H9 (cell line): ENCODE measurements at regions not wholly inside any gene's neighbourhood (a gene's known extent, or its start where the extent isn't known, plus 50 kb on each side); places are given as distances from the start of the nearest gene placed in this dataset.

Experiments used
- DNase-seq: peaks from one replicate; pipeline ENCODE4 v3.0.0-alpha.2; 2017
- H2AFZ ChIP-seq: one replicate; pipeline ENCODE4 v1.6.1; 2013; ENCODE audit warnings: mild to moderate bottlenecking, low read length, control low read depth, moderate library complexity
- H2AK5ac ChIP-seq: 2 replicates; pipeline ENCODE4 v1.6.1; 2013; ENCODE audit warnings: low read length, control low read depth, mixed read lengths; ENCODE audit not compliant: insufficient read length
- H2BK120ac ChIP-seq: one replicate; pipeline ENCODE4 v1.6.1; 2013; ENCODE audit warnings: low read depth, mild to moderate bottlenecking, low read length, control low read depth, inconsistent platforms; ENCODE audit not compliant: poor library complexity, severe bottlenecking
- H2BK12ac ChIP-seq: 2 replicates; pipeline ENCODE4 v1.6.1; 2013; ENCODE audit warnings: low read length, control low read depth, mixed read lengths, low read depth; ENCODE audit not compliant: insufficient read length
- H2BK15ac ChIP-seq: 2 replicates; pipeline ENCODE4 v1.6.1; 2013; ENCODE audit warnings: low read depth, low read length, control low read depth
- H2BK20ac ChIP-seq: one replicate; pipeline ENCODE4 v1.6.1; 2013; ENCODE audit warnings: low read depth, mild to moderate bottlenecking, low read length, control low read depth, inconsistent platforms; ENCODE audit not compliant: poor library complexity, severe bottlenecking
- H2BK5ac ChIP-seq: 2 replicates; pipeline ENCODE4 v1.6.1; 2013; ENCODE audit warnings: low read length, control low read depth, mixed read lengths; ENCODE audit not compliant: insufficient read length
- H3K14ac ChIP-seq: 2 replicates; pipeline ENCODE4 v1.6.1; 2013; ENCODE audit warnings: low read length, control low read depth; ENCODE audit not compliant: insufficient read depth
- H3K18ac ChIP-seq: 2 replicates; pipeline ENCODE4 v1.6.1; 2013; ENCODE audit warnings: low read depth, mild to moderate bottlenecking, mixed read lengths, low read length, control low read depth; ENCODE audit not compliant: insufficient read length
- H3K23ac ChIP-seq: 2 replicates; pipeline ENCODE4 v1.6.1; 2013; ENCODE audit warnings: low read length, control low read depth, mixed read lengths, low read depth; ENCODE audit not compliant: insufficient read length
- H3K23me2 ChIP-seq: 2 replicates; pipeline ENCODE4 v1.6.1; 2013; ENCODE audit warnings: low read depth, mild to moderate bottlenecking, mixed read lengths, low read length, control low read depth; ENCODE audit not compliant: insufficient read length, poor library complexity, severe bottlenecking
- H3K27ac ChIP-seq: 2 replicates; pipeline ENCODE4 v1.5.1; 2013; ENCODE audit warnings: low read length, control low read depth, mixed read lengths, low read depth; ENCODE audit not compliant: insufficient read length
- H3K27me3 ChIP-seq: 2 replicates; pipeline ENCODE4 v1.6.1; 2013; ENCODE audit warnings: low read length, control low read depth, inconsistent platforms; ENCODE audit not compliant: insufficient read depth
- H3K4ac ChIP-seq: 2 replicates; pipeline ENCODE4 v1.6.1; 2013; ENCODE audit warnings: low read depth, mild to moderate bottlenecking, control low read depth, inconsistent platforms, low read length, moderate library complexity
- H3K4me1 ChIP-seq: 2 replicates; pipeline ENCODE4 v1.6.1; 2013; ENCODE audit warnings: low read length, control low read depth, inconsistent platforms; ENCODE audit not compliant: insufficient read depth
- H3K4me2 ChIP-seq: 2 replicates; pipeline ENCODE4 v1.6.1; 2013; ENCODE audit warnings: low read length, control low read depth, mixed read lengths; ENCODE audit not compliant: insufficient read length, insufficient read depth
- H3K56ac ChIP-seq: 2 replicates; pipeline ENCODE4 v1.6.1; 2013; ENCODE audit warnings: low read depth, mild to moderate bottlenecking, mixed read lengths, low read length, control low read depth; ENCODE audit not compliant: insufficient read length
- H3K79me1 ChIP-seq: 2 replicates; pipeline ENCODE4 v1.6.1; 2013; ENCODE audit warnings: low read depth, mild to moderate bottlenecking, moderate library complexity, low read length, control low read depth, inconsistent platforms; ENCODE audit not compliant: insufficient read depth, poor library complexity, severe bottlenecking
- H3K79me2 ChIP-seq: 2 replicates; pipeline ENCODE4 v1.6.1; 2013; ENCODE audit warnings: low read length, control low read depth, inconsistent platforms; ENCODE audit not compliant: insufficient read depth
- H3K9ac ChIP-seq: 2 replicates; pipeline ENCODE4 v1.6.1; 2013; ENCODE audit warnings: low read length, control low read depth, mixed read lengths; ENCODE audit not compliant: insufficient read length; ENCODE audit errors: extremely low read depth
- H3K9me3 ChIP-seq: one replicate; pipeline ENCODE4 v1.6.1; 2013; ENCODE audit warnings: low read depth, low read length, inconsistent platforms; ENCODE audit not compliant: control insufficient read depth
- H3T11ph ChIP-seq: one replicate; pipeline ENCODE4 v1.6.1; 2013; ENCODE audit warnings: mild to moderate bottlenecking, low read length, control low read depth, inconsistent platforms
- H4K20me1 ChIP-seq: one replicate; pipeline ENCODE4 v1.6.1; 2013; ENCODE audit not compliant: control insufficient read depth, insufficient read length, insufficient read depth
- H4K5ac ChIP-seq: 2 replicates; pipeline ENCODE4 v1.6.1; 2013; ENCODE audit warnings: low read depth, mild to moderate bottlenecking, mixed read lengths, low read length, control low read depth; ENCODE audit not compliant: insufficient read length
- H4K8ac ChIP-seq: replicated peaks from 2 replicates; pipeline ENCODE4 v1.6.1; 2013; ENCODE audit warnings: low read length, control low read depth, mixed read lengths, low read depth; ENCODE audit not compliant: insufficient read length
- H4K91ac ChIP-seq: 2 replicates; pipeline ENCODE4 v1.6.1; 2013; ENCODE audit warnings: low read depth, mild to moderate bottlenecking, moderate library complexity, mixed read lengths, low read length, control low read depth; ENCODE audit not compliant: insufficient read length
- H3K27ac Mint-ChIP-seq, 3 experiments: 2 replicates in 2 of 3; 3 replicates in 1 of 3; pipeline ENCODE4 v1.8.0; 2020 to 2021; ENCODE audit warnings: mixed read lengths in 3 of 3, mild to moderate bottlenecking in 1 of 3, moderate library complexity in 1 of 3
- H3K27me3 Mint-ChIP-seq: 2 replicates; pipeline ENCODE4 v1.8.0; 2021; ENCODE audit warnings: low read depth, mild to moderate bottlenecking, moderate library complexity, mixed read lengths
- H3K36me3 Mint-ChIP-seq, 3 experiments: 2 replicates in 2 of 3; 3 replicates in 1 of 3; pipeline ENCODE4 v1.8.0; 2020 to 2021; ENCODE audit warnings: low read depth in 3 of 3, mixed read lengths in 3 of 3; ENCODE audit not compliant: insufficient read depth in 1 of 3
- H3K4me1 Mint-ChIP-seq, 2 experiments: 2 replicates each; pipeline ENCODE4 v1.8.0; 2020; ENCODE audit warnings: mixed read lengths in 2 of 2
- H3K4me3 Mint-ChIP-seq, 2 experiments: 2 replicates in 1 of 2; 3 replicates in 1 of 2; pipeline ENCODE4 v1.8.0; 2020 to 2021; ENCODE audit warnings: mild to moderate bottlenecking in 2 of 2, mixed read lengths in 2 of 2, moderate library complexity in 1 of 2
- H3K9me3 Mint-ChIP-seq, 2 experiments: 2 replicates in 1 of 2; 3 replicates in 1 of 2; pipeline ENCODE4 v1.8.0; 2020; ENCODE audit warnings: mild to moderate bottlenecking in 2 of 2, mixed read lengths in 2 of 2, moderate library complexity in 1 of 2
- CTCF ChIP-seq: fragments of 200-600 bp; sonication (generic); conservative IDR thresholded peaks from 3 replicates; pipeline ENCODE4 v1.8.0; 2021; ENCODE audit warnings: antibody characterized with exemption, mild to moderate bottlenecking
- WGBS: extraction: QIAGEN DNeasy Blood & Tissue Kit; methylation state at CpG from one replicate; pipeline ENCODE4 v1.1.7; 2013; ENCODE audit warnings: missing lambda C conversion rate, low lambda C conversion rate, mixed read lengths; ENCODE audit not compliant: insufficient read length; ENCODE audit errors: extremely low coverage; 5-methylcytosine and 5-hydroxymethylcytosine counted together

- Histone ChIP-seq H2AK5ac (no peak overlapping the region), H3K18ac (no peak overlapping the region), H2BK15ac (no peak overlapping the region), H3K4me1 (no peaks in the 10 kb centered on the region), H4K8ac (no peak overlapping the region), H3K27ac (no peak overlapping the region), H3K14ac (no peak overlapping the region), H3K23ac (no peak overlapping the region), H4K5ac (no peak overlapping the region), H2AFZ (no peak overlapping the region), H3K79me1 (no peaks in the 10 kb centered on the region), H3T11ph (no peak overlapping the region), H2BK12ac (no peak overlapping the region), H3K9ac (no peak overlapping the region), H3K4me2 (no peak overlapping the region), H3K4ac (no peak overlapping the region), H4K20me1 (no peaks in the 10 kb centered on the region), H3K27me3 (no peaks in the 10 kb centered on the region), H2BK5ac (no peak overlapping the region), H3K23me2 (no peaks in the 10 kb centered on the region), H2BK120ac (no peak overlapping the region), H3K9me3 (no peaks in the 10 kb centered on the region), H4K91ac (no peak overlapping the region), H3K79me2 (no peaks in the 10 kb centered on the region; the same call in 1 of the 2 replicates), H2BK20ac (no peak overlapping the region), H3K56ac (no peak overlapping the region)
- H3K9me3 Mint-ChIP-seq, result no peaks in the 10 kb centered on the region
- no CpG with 5 or more reads among the region's 3 CpGs for WGBS
- no peak for TF ChIP-seq CTCF
- no peak for DNase-seq
- H3K27ac Mint-ChIP-seq, result no peak overlapping the region
- H3K27me3 Mint-ChIP-seq, result no peaks in the 10 kb centered on the region
- no peak overlapping the region for H3K4me3 Mint-ChIP-seq
- H3K4me1 Mint-ChIP-seq, result no peaks in the 10 kb centered on the region
- H3K36me3 Mint-ChIP-seq, result no peaks in the 10 kb centered on the region
Observed at GRCh38 chr5:111865356-111865755, 108.4 kb upstream of the NREP start.
